Liver (tissue), 8 donors: ENCODE measurements at regions not wholly inside any gene's neighbourhood (a gene's known extent, or its start where the extent isn't known, plus 50 kb on each side); places are given as distances from the start of the nearest gene placed in this dataset.

ENCODE experiments used
- DNase-seq: peaks from one replicate; pipeline ENCODE4 v3.0.0-alpha.2; 2017; ENCODE audit warnings: low spot score
- H3K27ac ChIP-seq, 2 donors: one replicate each; pipeline ENCODE4 v1.7.0; 2013; ENCODE audit warnings: inconsistent platforms in 2 of 2, low read length in 2 of 2, control low read depth in 1 of 2, low read depth in 1 of 2, mild to moderate bottlenecking in 1 of 2
- H3K27me3 ChIP-seq, 4 donors: one replicate each; pipeline versions ENCODE4 v1.6.1 to v1.7.0; 2013; ENCODE audit warnings: low read length in 3 of 4, inconsistent platforms in 1 of 4, mild to moderate bottlenecking in 1 of 4, moderate library complexity in 1 of 4; ENCODE audit not compliant: control insufficient read depth in 4 of 4, insufficient read depth in 4 of 4
- H3K36me3 ChIP-seq, 4 donors: one replicate each; pipeline versions ENCODE4 v1.6.1 to v1.7.0; 2013; ENCODE audit warnings: low read length in 3 of 4, mild to moderate bottlenecking in 3 of 4, low read depth in 1 of 4, moderate library complexity in 1 of 4; ENCODE audit not compliant: control insufficient read depth in 4 of 4, insufficient read depth in 3 of 4
- H3K4me1 ChIP-seq, 4 donors: one replicate each; pipeline versions ENCODE4 v1.6.1 to v1.7.0; 2013; ENCODE audit warnings: low read length in 3 of 4, mild to moderate bottlenecking in 3 of 4, moderate library complexity in 1 of 4; ENCODE audit not compliant: control insufficient read depth in 4 of 4, insufficient read depth in 4 of 4
- H3K4me3 ChIP-seq, 3 donors: one replicate each; pipeline versions ENCODE4 v1.6.1 to v1.7.0; 2013; ENCODE audit warnings: low read length in 3 of 3, control low read depth in 1 of 3, low read depth in 1 of 3, mild to moderate bottlenecking in 1 of 3
- H3K9ac ChIP-seq, 2 donors: one replicate each; pipeline ENCODE4 v1.7.0; 2013; ENCODE audit warnings: low read length in 2 of 2, mild to moderate bottlenecking in 2 of 2, moderate library complexity in 2 of 2, control low read depth in 1 of 2, low read depth in 1 of 2
- H3K9me3 ChIP-seq, 4 donors: one replicate each; pipeline versions ENCODE4 v1.6.1 to v1.7.0; 2013; ENCODE audit warnings: low read length in 3 of 4; ENCODE audit not compliant: control insufficient read depth in 4 of 4
- ATF3 ChIP-seq: IDR thresholded peaks from 2 replicates; pipeline ENCODE4 v1.6.1; 2016; ENCODE audit warnings: antibody characterized with exemption
- CTCF ChIP-seq: fragments of 150-350 bp; IDR thresholded peaks from 2 replicates; pipeline ENCODE4 v1.5.1; 2017; ENCODE audit warnings: improper control_type of control experiment, low read depth, low read length; ENCODE audit not compliant: missing input control
- EGR1 ChIP-seq, 2 donors: IDR thresholded peaks; 2 replicates each; pipeline ENCODE4 v1.6.1; 2016 to 2018; ENCODE audit warnings: antibody characterized with exemption in 2 of 2, low read depth in 2 of 2
- FOXA1 ChIP-seq: IDR thresholded peaks from 2 replicates; pipeline ENCODE4 v1.6.1; 2016; ENCODE audit warnings: antibody characterized with exemption
- FOXA2 ChIP-seq: IDR thresholded peaks from 2 replicates; pipeline ENCODE4 v1.6.1; 2016; ENCODE audit warnings: antibody characterized with exemption
- GABPA ChIP-seq, 2 donors: IDR thresholded peaks in 1 of 2; conservative IDR thresholded peaks in 1 of 2; 2 replicates each; pipeline ENCODE4 v1.6.1; 2016; ENCODE audit warnings: antibody characterized with exemption in 2 of 2, mild to moderate bottlenecking in 1 of 2, moderate library complexity in 1 of 2
- HNF4A ChIP-seq, 2 donors: conservative IDR thresholded peaks; 2 replicates each; pipeline ENCODE4 v1.6.1; 2016; ENCODE audit warnings: antibody characterized with exemption in 2 of 2, mild to moderate bottlenecking in 2 of 2
- HNF4G ChIP-seq: IDR thresholded peaks from 2 replicates; pipeline ENCODE4 v1.6.1; 2016; ENCODE audit warnings: antibody characterized with exemption
- JUND ChIP-seq, 2 donors: IDR thresholded peaks; 2 replicates each; pipeline ENCODE4 v1.6.1; 2016; ENCODE audit warnings: antibody characterized with exemption in 2 of 2
- MAX ChIP-seq: IDR thresholded peaks from 2 replicates; pipeline ENCODE4 v1.6.1; 2016; ENCODE audit warnings: antibody characterized with exemption
- NR2F2 ChIP-seq: IDR thresholded peaks from 2 replicates; pipeline ENCODE4 v1.6.1; 2016; ENCODE audit warnings: antibody characterized with exemption
- RAD21 ChIP-seq, 2 donors: IDR thresholded peaks; 2 replicates each; pipeline ENCODE4 v1.6.1; 2016; ENCODE audit warnings: antibody characterized with exemption in 2 of 2, mild to moderate bottlenecking in 2 of 2
- RXRA ChIP-seq, 2 donors: IDR thresholded peaks; 2 replicates each; pipeline ENCODE4 v1.6.1; 2017 to 2018; ENCODE audit warnings: antibody characterized with exemption in 2 of 2, mild to moderate bottlenecking in 1 of 2
- SP1 ChIP-seq: IDR thresholded peaks from 2 replicates; pipeline ENCODE4 v1.6.1; 2018; ENCODE audit warnings: antibody characterized with exemption, mild to moderate bottlenecking
- TAF1 ChIP-seq: conservative IDR thresholded peaks from 2 replicates; pipeline ENCODE4 v1.6.1; 2016; ENCODE audit warnings: antibody characterized with exemption, mild to moderate bottlenecking
- YY1 ChIP-seq: IDR thresholded peaks from 2 replicates; pipeline ENCODE4 v1.6.1; 2016; ENCODE audit warnings: antibody characterized with exemption, mild to moderate bottlenecking
- ZBTB33 ChIP-seq: IDR thresholded peaks from 2 replicates; pipeline ENCODE4 v1.6.1; 2016; ENCODE audit warnings: antibody characterized with exemption
- WGBS: extraction: QIAGEN DNeasy Blood & Tissue Kit; methylation state at CpG from one replicate; pipeline ENCODE4 v1.1.7; 2013; 5-methylcytosine and 5-hydroxymethylcytosine counted together
- TF ChIP-seq, protein P1 (sequence below): IDR thresholded peaks from 2 replicates; pipeline ENCODE4 v1.6.1; 2016; ENCODE audit warnings: antibody characterized with exemption, mild to moderate bottlenecking
- donor health status: healthy.
- donor health status: healthy.
- donor health status: healthy.
- donor health status: healthy.
- donor health status: healthy.

DNA sequence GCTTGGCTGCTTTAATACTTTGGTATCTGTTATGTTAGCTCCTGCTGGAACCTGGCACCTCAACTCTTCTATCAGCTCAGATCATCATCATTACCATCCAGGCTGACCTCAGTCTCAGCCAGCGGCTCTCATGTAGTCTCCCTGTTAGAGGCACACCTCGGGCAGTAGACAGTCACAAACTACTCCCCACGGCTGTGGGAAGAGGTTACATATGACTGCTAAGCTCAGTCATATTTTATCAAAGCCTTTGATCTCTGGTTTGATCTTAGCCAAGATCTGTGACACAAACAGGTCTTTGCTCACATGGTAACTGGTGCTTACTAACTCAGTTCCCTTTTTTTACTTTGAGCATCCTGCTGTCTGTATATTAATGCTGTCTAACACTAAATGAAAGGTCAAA is 384.9 kb downstream of the CENPC start:
- H3K27me3 ChIP-seq: no peaks in the 10 kb centered on the region
- DNase-seq: no peak
- no peak overlapping the region for H3K9ac ChIP-seq
- no peaks in the 10 kb centered on the region for H3K36me3 ChIP-seq
- no peak for TF ChIP-seq RAD21 (IDR thresholded peaks at IDR 0.05)
- TF ChIP-seq YY1: no peak
- TF ChIP-seq, protein P1, sequence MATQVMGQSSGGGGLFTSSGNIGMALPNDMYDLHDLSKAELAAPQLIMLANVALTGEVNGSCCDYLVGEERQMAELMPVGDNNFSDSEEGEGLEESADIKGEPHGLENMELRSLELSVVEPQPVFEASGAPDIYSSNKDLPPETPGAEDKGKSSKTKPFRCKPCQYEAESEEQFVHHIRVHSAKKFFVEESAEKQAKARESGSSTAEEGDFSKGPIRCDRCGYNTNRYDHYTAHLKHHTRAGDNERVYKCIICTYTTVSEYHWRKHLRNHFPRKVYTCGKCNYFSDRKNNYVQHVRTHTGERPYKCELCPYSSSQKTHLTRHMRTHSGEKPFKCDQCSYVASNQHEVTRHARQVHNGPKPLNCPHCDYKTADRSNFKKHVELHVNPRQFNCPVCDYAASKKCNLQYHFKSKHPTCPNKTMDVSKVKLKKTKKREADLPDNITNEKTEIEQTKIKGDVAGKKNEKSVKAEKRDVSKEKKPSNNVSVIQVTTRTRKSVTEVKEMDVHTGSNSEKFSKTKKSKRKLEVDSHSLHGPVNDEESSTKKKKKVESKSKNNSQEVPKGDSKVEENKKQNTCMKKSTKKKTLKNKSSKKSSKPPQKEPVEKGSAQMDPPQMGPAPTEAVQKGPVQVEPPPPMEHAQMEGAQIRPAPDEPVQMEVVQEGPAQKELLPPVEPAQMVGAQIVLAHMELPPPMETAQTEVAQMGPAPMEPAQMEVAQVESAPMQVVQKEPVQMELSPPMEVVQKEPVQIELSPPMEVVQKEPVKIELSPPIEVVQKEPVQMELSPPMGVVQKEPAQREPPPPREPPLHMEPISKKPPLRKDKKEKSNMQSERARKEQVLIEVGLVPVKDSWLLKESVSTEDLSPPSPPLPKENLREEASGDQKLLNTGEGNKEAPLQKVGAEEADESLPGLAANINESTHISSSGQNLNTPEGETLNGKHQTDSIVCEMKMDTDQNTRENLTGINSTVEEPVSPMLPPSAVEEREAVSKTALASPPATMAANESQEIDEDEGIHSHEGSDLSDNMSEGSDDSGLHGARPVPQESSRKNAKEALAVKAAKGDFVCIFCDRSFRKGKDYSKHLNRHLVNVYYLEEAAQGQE: no peak
- TF ChIP-seq ATF3: no peak
- TF ChIP-seq NR2F2: no peak
- no peak for TF ChIP-seq RXRA (IDR thresholded peaks at IDR 0.05)
- TF ChIP-seq MAX: no peak
- no peak for TF ChIP-seq SP1
- TF ChIP-seq HNF4A (conservative IDR thresholded peaks at IDR 0.05): no peak
- TF ChIP-seq JUND (IDR thresholded peaks at IDR 0.05): no peak
- no peak for TF ChIP-seq CTCF
- no peak for TF ChIP-seq FOXA2
- TF ChIP-seq GABPA (IDR thresholded peaks at IDR 0.05 in 1 of 2, conservative IDR thresholded peaks at IDR 0.05 in 1 of 2): no peak
- TF ChIP-seq EGR1 (IDR thresholded peaks at IDR 0.05; ENCODE audit: low read depth in 2 of 2): no peak
- no peak for TF ChIP-seq TAF1
- no peak for TF ChIP-seq FOXA1
- no peak for TF ChIP-seq ZBTB33
- H3K27ac ChIP-seq: no peak overlapping the region
- H3K4me1 ChIP-seq: no peaks in the 10 kb centered on the region
- H3K4me3 ChIP-seq: no peak overlapping the region
- 40% methylated on average over 3 of the region's 3 CpGs for WGBS
- H3K9me3 ChIP-seq: no peaks in the 10 kb centered on the region

- Histone ChIP-seq H3K4me1 (no peaks in the 10 kb centered on the region), H3K36me3 (no peaks in the 10 kb centered on the region), H3K9me3 (no peaks in the 10 kb centered on the region), H3K27me3 (no peaks in the 10 kb centered on the region), H3K4me3 (no peak overlapping the region), H3K9ac (no peak overlapping the region), H3K27ac (no peak overlapping the region)
- 76% methylated on average over 1 of the region's 1 CpG for WGBS
- DNase-seq: no peak
- TF ChIP-seq, protein P1: no peak
- no peak for TF ChIP-seq NR2F2
- no peak for TF ChIP-seq RAD21 (IDR thresholded peaks at IDR 0.05)
- TF ChIP-seq GABPA (IDR thresholded peaks at IDR 0.05 in 1 of 2, conservative IDR thresholded peaks at IDR 0.05 in 1 of 2): no peak
- no peak for TF ChIP-seq TAF1
- no peak for TF ChIP-seq RXRA (IDR thresholded peaks at IDR 0.05)
- no peak for TF ChIP-seq HNF4G
- TF ChIP-seq FOXA1: no peak
- TF ChIP-seq ZBTB33: no peak
Observed at GRCh38 chr4:67158666-67159065, 386.6 kb downstream of the CENPC start.
